CD4-positive, alpha-beta memory T cell (primary cell): ENCODE measurements at regions not wholly inside any gene's neighbourhood (a gene's known extent, or its start where the extent isn't known, plus 50 kb on each side); places are given as distances from the start of the nearest gene placed in this dataset.

ENCODE experiments used
- CTCF ChIA-PET: fragments of 350-600 bp; sonication (Branson Sonifier 250); formaldehyde crosslinking; loops from one replicate; lab custom pipeline; 2021; ENCODE audit warnings: inconsistent platforms; ENCODE audit not compliant: partially characterized antibody; lab: Charles Lee
- POLR2A ChIA-PET: fragments of 350-600 bp; sonication (Branson Sonifier 250); formaldehyde crosslinking; loops from one replicate; lab custom pipeline; 2021; ENCODE audit not compliant: partially characterized antibody; lab: Charles Lee
- DNase-seq, 5 donors: peaks; one replicate each; pipeline versions ENCODE4 v3.0.0 to v3.0.0-alpha.2; 2020 to 2022; ENCODE audit warnings: mixed read lengths in 1 of 5
- H3K27ac ChIP-seq: one replicate; pipeline ENCODE4 v1.7.0; 2013; ENCODE audit warnings: low read depth, low read length
- H3K27me3 ChIP-seq: 2 replicates; pipeline ENCODE4 v1.7.0; 2013; ENCODE audit warnings: mild to moderate bottlenecking, low read length, moderate library complexity; ENCODE audit not compliant: insufficient read depth
- H3K36me3 ChIP-seq: 2 replicates; pipeline ENCODE4 v1.7.0; 2013; ENCODE audit warnings: mild to moderate bottlenecking, low read length, moderate library complexity; ENCODE audit not compliant: insufficient read depth
- H3K4me1 ChIP-seq: 2 replicates; pipeline ENCODE4 v1.7.0; 2013; ENCODE audit warnings: mild to moderate bottlenecking, low read length, moderate library complexity; ENCODE audit not compliant: insufficient read depth
- H3K4me3 ChIP-seq, 2 donors: one replicate each; pipeline ENCODE4 v1.7.0; 2013; ENCODE audit warnings: low read length in 2 of 2, mild to moderate bottlenecking in 1 of 2
- H3K9me3 ChIP-seq, 2 donors: one replicate each; pipeline ENCODE4 v1.7.0; 2013; ENCODE audit warnings: low read length in 2 of 2, control low read depth in 1 of 2; ENCODE audit not compliant: control insufficient read depth in 1 of 2
- H3K27ac Mint-ChIP-seq, 7 donors: one replicate each; pipeline ENCODE4 v1.8.0; 2020 to 2021; ENCODE audit warnings: mixed read lengths in 7 of 7, mild to moderate bottlenecking in 6 of 7, inconsistent platforms in 3 of 7, moderate library complexity in 3 of 7
- H3K27me3 Mint-ChIP-seq, 2 donors: one replicate each; pipeline ENCODE4 v1.8.0; 2020 to 2021; ENCODE audit warnings: mixed read lengths in 2 of 2
- H3K36me3 Mint-ChIP-seq, 2 donors: one replicate each; pipeline ENCODE4 v1.8.0; 2020 to 2021; ENCODE audit warnings: mixed read lengths in 2 of 2, inconsistent platforms in 1 of 2, mild to moderate bottlenecking in 1 of 2
- H3K4me1 Mint-ChIP-seq, 4 donors: one replicate each; pipeline ENCODE4 v1.8.0; 2020 to 2021; ENCODE audit warnings: mixed read lengths in 4 of 4, mild to moderate bottlenecking in 1 of 4
- H3K4me3 Mint-ChIP-seq, 8 donors: one replicate each; pipeline ENCODE4 v1.8.0; 2020 to 2021; ENCODE audit warnings: mixed read lengths in 8 of 8, mild to moderate bottlenecking in 7 of 8, moderate library complexity in 6 of 8, inconsistent platforms in 3 of 8
- H3K9me3 Mint-ChIP-seq, 8 donors: one replicate each; pipeline ENCODE4 v1.8.0; 2020 to 2021; ENCODE audit warnings: mixed read lengths in 8 of 8, mild to moderate bottlenecking in 5 of 8, inconsistent platforms in 3 of 8, moderate library complexity in 1 of 8
- intact Hi-C: fragments of 100-400 bp; cut with micrococcal nuclease; formaldehyde crosslinking; loops from one replicate; pipeline ENCODE4 v1.15.1; 2023

DNA sequence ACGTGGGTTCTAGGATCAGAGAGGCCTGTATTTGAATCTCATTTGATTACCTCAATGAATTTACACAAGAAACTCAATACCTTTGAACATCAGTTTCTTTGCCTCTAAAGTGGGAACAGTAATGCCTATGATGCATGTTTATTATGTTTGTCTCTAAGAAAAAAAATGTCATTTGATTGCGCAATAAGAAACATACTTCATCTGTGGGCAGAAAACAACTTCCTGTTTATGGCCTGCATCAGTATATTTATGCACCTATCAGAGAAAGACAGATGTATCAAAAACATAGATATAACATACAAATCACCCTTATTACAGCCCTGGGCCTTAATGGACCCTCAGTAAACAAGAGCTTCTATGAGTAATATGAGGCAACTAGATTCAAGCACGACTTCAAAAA, 516.4 kb upstream of the ARID1B start:
- peaks cover 0 to 25% of the 10 kb centered on the region in 2 donors for H3K36me3 Mint-ChIP-seq
- H3K4me1 Mint-ChIP-seq = no peaks in the 10 kb centered on the region
- no peak for DNase-seq
- ChIA-PET CTCF (no interaction called here), POLR2A (no interaction called here)
- H3K27ac Mint-ChIP-seq = no peak overlapping the region
- Histone ChIP-seq H3K27me3 (no peaks in the 10 kb centered on the region), H3K27ac (no peak overlapping the region), H3K36me3 (no peaks in the 10 kb centered on the region), H3K4me3 (no peak overlapping the region), H3K4me1 (no peaks in the 10 kb centered on the region), H3K9me3 (no peaks in the 10 kb centered on the region)
- H3K9me3 Mint-ChIP-seq = peaks cover 0 to 6% (median under 1%) of the 10 kb centered on the region in 8 donors
- intact Hi-C loops = no loop called here
- no peak overlapping the region for H3K4me3 Mint-ChIP-seq
- no peaks in the 10 kb centered on the region for H3K27me3 Mint-ChIP-seq

DNA sequence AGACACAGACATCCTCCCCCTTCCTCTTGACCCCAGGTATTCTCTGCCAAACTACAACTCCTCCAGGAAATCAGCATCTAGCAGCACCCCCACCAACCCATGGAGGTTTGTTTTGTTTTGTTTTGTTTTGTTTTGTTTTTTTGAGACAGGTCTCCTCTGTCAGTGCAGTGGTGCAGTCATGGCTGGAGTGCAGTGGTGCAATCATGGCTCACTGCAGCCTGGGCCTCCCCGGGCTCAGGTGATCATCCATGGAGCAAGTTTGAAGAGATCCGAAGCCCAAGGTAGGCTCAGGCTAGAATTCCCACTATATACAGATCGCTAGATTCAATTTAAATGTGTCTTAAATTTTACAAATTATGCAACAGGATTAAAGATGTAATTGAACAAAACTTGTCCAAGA, 518.2 kb upstream of the ARID1B start:
- Mint-ChIP-seq H3K27me3 (no peaks in the 10 kb centered on the region), H3K27ac (no peak overlapping the region), H3K4me1 (no peaks in the 10 kb centered on the region), H3K4me3 (no peak overlapping the region), H3K36me3 (peaks cover 0 to 13% of the 10 kb centered on the region in 2 donors), H3K9me3 (peaks cover 0 to 4% (median 0%) of the 10 kb centered on the region in 8 donors)
- CTCF ChIA-PET = no interaction called here
- Histone ChIP-seq H3K4me3 (no peak overlapping the region), H3K27ac (no peak overlapping the region), H3K4me1 (no peaks in the 10 kb centered on the region), H3K36me3 (no peaks in the 10 kb centered on the region), H3K9me3 (no peaks in the 10 kb centered on the region), H3K27me3 (no peaks in the 10 kb centered on the region)
- no peak for DNase-seq
- intact Hi-C loops = no loop called here
- POLR2A ChIA-PET = no interaction called here

DNA sequence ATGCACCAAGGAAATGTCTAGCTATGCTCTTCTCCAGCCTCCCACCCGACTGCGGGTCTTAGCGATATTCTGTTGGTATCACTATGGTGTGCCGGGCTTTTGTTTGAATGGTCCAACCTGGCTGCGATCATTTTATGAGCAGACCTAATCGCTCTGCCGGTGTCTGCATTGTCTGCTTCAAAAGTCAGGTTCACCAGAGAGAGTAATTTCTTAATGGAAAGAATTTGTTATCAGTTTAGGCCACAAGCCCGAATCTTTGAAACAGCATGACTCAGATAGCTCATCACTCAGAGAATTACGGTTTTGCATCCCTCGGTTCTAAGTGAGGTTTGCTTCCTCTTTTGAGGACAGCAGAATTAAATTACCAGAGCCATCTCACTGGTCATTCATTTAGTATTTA, 521.0 kb upstream of the ARID1B start:
- peaks cover 0 to 20% of the 10 kb centered on the region in 2 donors for H3K36me3 Mint-ChIP-seq

DNA sequence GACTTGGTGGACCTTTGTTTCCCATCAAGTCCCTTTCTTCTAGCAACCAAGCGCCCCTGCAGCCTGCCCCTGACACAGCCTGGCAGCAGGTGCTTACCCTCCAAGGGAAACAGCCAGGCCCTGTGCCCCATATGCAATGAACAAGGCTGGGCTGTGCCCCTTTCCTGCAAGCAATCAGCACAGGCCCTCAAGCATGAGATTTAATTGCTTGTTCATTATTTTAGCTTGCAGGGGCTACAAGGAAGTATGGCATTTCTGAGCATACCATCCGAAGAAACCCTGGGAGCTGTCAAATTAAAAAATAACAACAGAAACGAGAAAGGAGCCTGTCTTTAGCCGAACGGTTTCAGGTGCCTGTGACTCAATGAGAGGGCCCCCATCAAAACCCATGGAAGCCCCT, 522.9 kb upstream of the ARID1B start:
- no peak overlapping the region for H3K27ac Mint-ChIP-seq
- H3K36me3 ChIP-seq = no peaks in the 10 kb centered on the region
- H3K27me3 Mint-ChIP-seq = peaks cover 0 to 2% of the 10 kb centered on the region in 2 donors
- no peak overlapping the region for H3K4me3 Mint-ChIP-seq
- peaks cover 0 to 9% (median 3%) of the 10 kb centered on the region in 4 donors for H3K4me1 Mint-ChIP-seq
- intact Hi-C loops = no loop called here
- H3K27me3 ChIP-seq = no peaks in the 10 kb centered on the region
- POLR2A ChIA-PET = no interaction called here
- no peak overlapping the region for H3K27ac ChIP-seq
- H3K9me3 Mint-ChIP-seq = peaks cover 0 to 4% (median 0%) of the 10 kb centered on the region in 8 donors
- H3K36me3 Mint-ChIP-seq = peaks cover 0 to 25% of the 10 kb centered on the region in 2 donors
- no peaks in the 10 kb centered on the region for H3K9me3 ChIP-seq
- CTCF ChIA-PET = no interaction called here
- H3K4me1 ChIP-seq = no peaks in the 10 kb centered on the region
- no peak for DNase-seq
- H3K4me3 ChIP-seq = no peak overlapping the region

More for the DNA sequence above, 521.0 kb upstream of the ARID1B start:
- H3K4me1 Mint-ChIP-seq = peaks cover 0 to 6% (median 3%) of the 10 kb centered on the region in 4 donors
- H3K9me3 ChIP-seq = no peaks in the 10 kb centered on the region
- CTCF ChIA-PET = no interaction called here
- H3K9me3 Mint-ChIP-seq = peaks cover 0 to 4% (median 1%) of the 10 kb centered on the region in 8 donors
- H3K36me3 ChIP-seq = no peaks in the 10 kb centered on the region
- no peak for DNase-seq
- H3K27ac Mint-ChIP-seq = no peak overlapping the region
- H3K4me3 Mint-ChIP-seq = no peak overlapping the region
- no peak overlapping the region for H3K4me3 ChIP-seq
- intact Hi-C loops = no loop called here
- no peaks in the 10 kb centered on the region for H3K27me3 ChIP-seq
- no peaks in the 10 kb centered on the region for H3K4me1 ChIP-seq
- POLR2A ChIA-PET = no interaction called here
- peaks cover 0 to 2% of the 10 kb centered on the region in 2 donors for H3K27me3 Mint-ChIP-seq
- no peak overlapping the region for H3K27ac ChIP-seq

DNA sequence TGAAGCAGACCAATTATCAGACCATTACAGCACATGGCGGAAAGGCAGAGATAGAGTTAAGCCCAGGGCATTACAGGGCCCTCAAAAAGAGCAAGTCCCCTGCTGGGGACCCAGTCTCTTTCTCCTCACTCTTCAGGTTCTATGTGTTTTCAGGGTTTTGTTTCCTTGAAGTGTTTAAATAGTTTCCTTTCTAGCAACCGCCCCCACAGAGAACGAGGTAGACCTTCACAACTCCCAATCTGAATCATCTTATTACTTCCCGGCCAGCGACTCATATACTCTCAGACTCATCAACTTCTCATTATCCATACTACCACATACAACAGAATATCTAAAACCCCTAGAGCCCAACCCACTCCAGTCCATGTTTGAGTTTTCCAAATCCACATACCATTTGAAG, 526.6 kb upstream of the ARID1B start:
- H3K4me3 Mint-ChIP-seq = no peak overlapping the region
- intact Hi-C loops = no loop called here
- peaks cover 0 to 9% (median 3%) of the 10 kb centered on the region in 4 donors for H3K4me1 Mint-ChIP-seq
- H3K27ac Mint-ChIP-seq = peak overlapping the region in 1 of 7 donors; percentile 3
- H3K4me1 ChIP-seq = no peaks in the 10 kb centered on the region
- POLR2A ChIA-PET = no interaction called here
- peaks cover 0 to 19% of the 10 kb centered on the region in 2 donors for H3K36me3 Mint-ChIP-seq
- no peak overlapping the region for H3K4me3 ChIP-seq
- CTCF ChIA-PET = no interaction called here
- peaks cover 0 to 2% of the 10 kb centered on the region in 2 donors for H3K27me3 Mint-ChIP-seq
- H3K27me3 ChIP-seq = no peaks in the 10 kb centered on the region
- no peaks in the 10 kb centered on the region for H3K9me3 ChIP-seq
- DNase-seq = no peak
- H3K27ac ChIP-seq = no peak overlapping the region
- no peaks in the 10 kb centered on the region for H3K36me3 ChIP-seq
- peaks cover 0 to 4% (median 0%) of the 10 kb centered on the region in 8 donors for H3K9me3 Mint-ChIP-seq

DNA sequence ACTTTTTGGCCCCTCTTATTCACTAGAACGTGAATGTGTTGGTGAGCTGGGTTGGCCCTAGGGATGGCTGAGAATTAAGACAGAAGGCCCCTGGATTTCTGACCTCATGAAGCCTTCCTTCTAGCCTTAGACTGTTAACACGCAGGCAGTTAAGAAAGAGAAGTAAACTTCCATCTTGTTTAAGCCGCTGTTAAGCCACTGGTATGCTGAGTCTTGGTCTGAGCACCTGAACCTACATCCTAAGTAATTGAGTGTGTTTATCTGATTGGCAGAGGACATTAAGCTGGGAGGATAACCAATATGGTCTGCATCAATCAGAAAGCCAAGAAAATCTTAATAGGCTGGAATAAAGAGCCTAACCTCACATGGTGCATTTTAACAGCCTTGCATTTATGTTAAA, 535.0 kb upstream of the ARID1B start:
- Mint-ChIP-seq H3K9me3 (no peaks in the 10 kb centered on the region), H3K4me1 (peaks cover 0 to 6% (median 0%) of the 10 kb centered on the region in 4 donors), H3K36me3 (peaks cover 0 to 20% of the 10 kb centered on the region in 2 donors), H3K27me3 (peaks cover 0 to 1% of the 10 kb centered on the region in 2 donors), H3K27ac (no peak overlapping the region), H3K4me3 (no peak overlapping the region)
- POLR2A ChIA-PET = no interaction called here
- Histone ChIP-seq H3K36me3 (no peaks in the 10 kb centered on the region), H3K27ac (no peak overlapping the region), H3K4me1 (no peaks in the 10 kb centered on the region), H3K4me3 (no peak overlapping the region), H3K9me3 (no peaks in the 10 kb centered on the region), H3K27me3 (no peaks in the 10 kb centered on the region)
- DNase-seq = no peak
- CTCF ChIA-PET = no interaction called here
- intact Hi-C loops = no loop called here

DNA sequence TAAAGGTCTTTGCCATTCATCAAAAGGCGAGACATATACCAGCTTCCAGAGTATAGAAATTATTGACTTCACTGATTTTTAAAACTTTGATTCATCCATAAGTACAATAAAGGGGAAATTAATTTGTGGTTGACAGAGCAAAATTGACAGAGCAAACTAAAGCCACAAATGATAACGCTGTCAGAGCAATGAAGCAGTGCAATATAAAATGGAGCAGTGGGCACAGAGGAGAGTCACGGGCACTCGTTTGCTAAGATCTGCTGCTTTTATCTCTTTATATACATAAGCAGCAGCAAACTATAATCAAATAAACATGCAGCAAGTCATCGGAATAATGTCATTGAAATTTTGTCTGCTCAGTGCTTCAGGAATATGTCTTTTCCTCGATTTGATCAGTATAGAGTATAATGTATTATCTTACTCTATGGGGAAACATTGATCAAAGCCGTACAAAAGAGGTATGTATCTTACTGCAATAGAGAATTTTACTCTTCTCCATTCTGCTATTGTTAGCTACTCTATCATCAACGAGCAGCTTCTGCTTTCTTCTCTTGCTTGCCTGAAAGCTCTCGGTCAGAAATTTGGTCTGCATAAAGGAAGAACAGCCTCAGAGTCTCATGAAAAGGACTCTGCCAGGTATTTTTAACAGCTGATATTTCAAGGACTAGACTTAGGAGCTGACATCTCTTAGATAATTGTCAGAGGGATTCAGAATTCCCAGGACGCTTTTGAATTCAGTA, 546.0 kb upstream of the ARID1B start:
- Mint-ChIP-seq H3K27ac (no peak overlapping the region), H3K4me1 (no peaks in the 10 kb centered on the region), H3K9me3 (peaks cover 0 to 9% (median under 1%) of the 10 kb centered on the region in 8 donors), H3K27me3 (no peaks in the 10 kb centered on the region), H3K36me3 (peaks cover 0 to 3% of the 10 kb centered on the region in 2 donors), H3K4me3 (no peak overlapping the region)
- Histone ChIP-seq H3K27me3 (no peaks in the 10 kb centered on the region), H3K4me1 (no peaks in the 10 kb centered on the region), H3K9me3 (no peaks in the 10 kb centered on the region), H3K4me3 (no peak overlapping the region), H3K27ac (no peak overlapping the region), H3K36me3 (no peaks in the 10 kb centered on the region)
- ChIA-PET POLR2A (no interaction called here), CTCF (interaction anchor here (0.6 to 1.2 kb wide), 2 partner anchors 13 to 306 kb away, joined by 3 to 4 read pairs; no protein-coding TSS in a partner anchor)
- intact Hi-C loops = no loop called here
- DNase-seq = no peak
